ENCODE measurements at regions not wholly inside any gene's neighbourhood (a gene's known extent, or its start where the extent isn't known, plus 50 kb on each side); places are given as distances from the start of the nearest gene placed in this dataset.

GRCh38 chr16:62102588-62102987, 66.3 kb upstream of the CDH8 start:
- H3K4me2 ChIP-seq (ENCODE audit: control insufficient read depth, insufficient read depth): no peak overlapping the region
- H3K36me3 ChIP-seq (ENCODE audit: control insufficient read depth in 2 of 2, insufficient read depth in 2 of 2, low read length in 1 of 2): no peaks in the 10 kb centered on the region
- DNase-seq (ENCODE audit: low read depth, low spot score) (no peak), FAIRE-seq (no peak), ATAC-seq (no peak)
- no peaks in the 10 kb centered on the region for H3K79me2 ChIP-seq (ENCODE audit: control insufficient read depth, insufficient read depth, low read length)
- no peak overlapping the region for H2AFZ ChIP-seq (ENCODE audit: control insufficient read depth, low read depth, low read length)
- RAD21 ChIA-PET (ENCODE audit: unreplicated experiment): no interaction called here
- CTCF ChIA-PET: no interaction called here
- H3K4me1 ChIP-seq (ENCODE audit: control insufficient read depth, insufficient read depth, low read length): no peaks in the 10 kb centered on the region
- H4K20me1 ChIP-seq (ENCODE audit: control insufficient read depth, insufficient read depth): no peaks in the 10 kb centered on the region
- WGBS (ENCODE audit: insufficient coverage, insufficient replicate concordance, low lambda C conversion rate, missing lambda C conversion rate): 32% methylated on average over 1 of the region's 1 CpG
- no peak overlapping the region for H3K27ac ChIP-seq (ENCODE audit: control insufficient read depth, insufficient read depth)
- TF ChIP-seq ESRRA (IDR thresholded peaks at IDR 0.05; ENCODE audit: low read length): no peak
- no peak for TF ChIP-seq TAF1 (IDR thresholded peaks at IDR 0.05; ENCODE audit: borderline replicate concordance, low read depth, low read length)
- TF ChIP-seq, protein P1, sequence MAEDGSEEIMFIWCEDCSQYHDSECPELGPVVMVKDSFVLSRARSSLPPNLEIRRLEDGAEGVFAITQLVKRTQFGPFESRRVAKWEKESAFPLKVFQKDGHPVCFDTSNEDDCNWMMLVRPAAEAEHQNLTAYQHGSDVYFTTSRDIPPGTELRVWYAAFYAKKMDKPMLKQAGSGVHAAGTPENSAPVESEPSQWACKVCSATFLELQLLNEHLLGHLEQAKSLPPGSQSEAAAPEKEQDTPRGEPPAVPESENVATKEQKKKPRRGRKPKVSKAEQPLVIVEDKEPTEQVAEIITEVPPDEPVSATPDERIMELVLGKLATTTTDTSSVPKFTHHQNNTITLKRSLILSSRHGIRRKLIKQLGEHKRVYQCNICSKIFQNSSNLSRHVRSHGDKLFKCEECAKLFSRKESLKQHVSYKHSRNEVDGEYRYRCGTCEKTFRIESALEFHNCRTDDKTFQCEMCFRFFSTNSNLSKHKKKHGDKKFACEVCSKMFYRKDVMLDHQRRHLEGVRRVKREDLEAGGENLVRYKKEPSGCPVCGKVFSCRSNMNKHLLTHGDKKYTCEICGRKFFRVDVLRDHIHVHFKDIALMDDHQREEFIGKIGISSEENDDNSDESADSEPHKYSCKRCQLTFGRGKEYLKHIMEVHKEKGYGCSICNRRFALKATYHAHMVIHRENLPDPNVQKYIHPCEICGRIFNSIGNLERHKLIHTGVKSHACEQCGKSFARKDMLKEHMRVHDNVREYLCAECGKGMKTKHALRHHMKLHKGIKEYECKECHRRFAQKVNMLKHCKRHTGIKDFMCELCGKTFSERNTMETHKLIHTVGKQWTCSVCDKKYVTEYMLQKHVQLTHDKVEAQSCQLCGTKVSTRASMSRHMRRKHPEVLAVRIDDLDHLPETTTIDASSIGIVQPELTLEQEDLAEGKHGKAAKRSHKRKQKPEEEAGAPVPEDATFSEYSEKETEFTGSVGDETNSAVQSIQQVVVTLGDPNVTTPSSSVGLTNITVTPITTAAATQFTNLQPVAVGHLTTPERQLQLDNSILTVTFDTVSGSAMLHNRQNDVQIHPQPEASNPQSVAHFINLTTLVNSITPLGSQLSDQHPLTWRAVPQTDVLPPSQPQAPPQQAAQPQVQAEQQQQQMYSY (CRISPR knock-in tag; IDR thresholded peaks at IDR 0.05): no peak
- TF ChIP-seq BMI1 (IDR thresholded peaks at IDR 0.05; ENCODE audit: borderline replicate concordance): no peak
- TF ChIP-seq BACH1 (IDR thresholded peaks at IDR 0.05; ENCODE audit: borderline replicate concordance): no peak
- TF ChIP-seq TCF3 (IDR thresholded peaks at IDR 0.05; ENCODE audit: borderline replicate concordance, insufficient read depth, low read depth, low read length): no peak
- no peak for TF ChIP-seq YY1 (IDR thresholded peaks at IDR 0.05; ENCODE audit: low read depth, low read length)
- TF ChIP-seq TCF12 (IDR thresholded peaks at IDR 0.05; ENCODE audit: low read depth, low read length): no peak
- H3K27me3 ChIP-seq (replicated peaks in 1 of 2; ENCODE audit: control insufficient read depth in 2 of 2, insufficient read depth in 2 of 2, low read length in 1 of 2): no peaks in the 10 kb centered on the region
- POLR2A ChIA-PET: no interaction called here
- in situ Hi-C loops (cut with MboI) (no loop called here), intact Hi-C loops (cut with micrococcal nuclease; ENCODE audit: unreplicated experiment) (no loop called here)
- SMC1A ChIA-PET (ENCODE audit: uncharacterized antibody, unreplicated experiment): no interaction called here
- H3K9ac ChIP-seq (ENCODE audit: control insufficient read depth, insufficient read depth, low read length): no peak overlapping the region
- H3K9me3 ChIP-seq (replicated peaks; ENCODE audit: control insufficient read depth, insufficient read depth, low read length): no peaks in the 10 kb centered on the region
- no peak overlapping the region for H3K4me3 ChIP-seq
- no TSS peak for BruUV-seq (replicated peaks)
